ENCODE measurements at regions not wholly inside any gene's neighbourhood (a gene's known extent, or its start where the extent isn't known, plus 50 kb on each side); places are given as distances from the start of the nearest gene placed in this dataset.

DNA sequence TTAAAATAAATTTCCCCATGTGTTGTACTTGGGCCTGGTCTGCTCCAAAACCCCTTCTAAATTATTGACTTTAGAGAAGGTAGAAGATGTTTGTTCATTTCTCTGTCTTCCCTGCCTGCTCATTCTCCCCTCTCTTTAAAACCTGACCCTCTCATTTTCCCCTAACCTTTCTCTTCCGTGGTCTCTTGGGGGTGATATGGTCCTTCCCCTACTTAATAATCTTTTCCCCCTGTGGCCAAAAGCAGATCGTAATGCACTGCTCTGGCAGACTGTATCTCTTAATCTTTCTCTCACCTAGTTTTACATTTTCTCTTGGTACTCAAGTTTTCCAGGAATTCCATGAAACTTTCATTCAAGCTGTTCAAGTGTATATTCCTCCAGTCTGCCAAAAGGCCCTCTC, 301.7 kb downstream of the TTLL7 start:
- TF ChIP-seq, protein P1, sequence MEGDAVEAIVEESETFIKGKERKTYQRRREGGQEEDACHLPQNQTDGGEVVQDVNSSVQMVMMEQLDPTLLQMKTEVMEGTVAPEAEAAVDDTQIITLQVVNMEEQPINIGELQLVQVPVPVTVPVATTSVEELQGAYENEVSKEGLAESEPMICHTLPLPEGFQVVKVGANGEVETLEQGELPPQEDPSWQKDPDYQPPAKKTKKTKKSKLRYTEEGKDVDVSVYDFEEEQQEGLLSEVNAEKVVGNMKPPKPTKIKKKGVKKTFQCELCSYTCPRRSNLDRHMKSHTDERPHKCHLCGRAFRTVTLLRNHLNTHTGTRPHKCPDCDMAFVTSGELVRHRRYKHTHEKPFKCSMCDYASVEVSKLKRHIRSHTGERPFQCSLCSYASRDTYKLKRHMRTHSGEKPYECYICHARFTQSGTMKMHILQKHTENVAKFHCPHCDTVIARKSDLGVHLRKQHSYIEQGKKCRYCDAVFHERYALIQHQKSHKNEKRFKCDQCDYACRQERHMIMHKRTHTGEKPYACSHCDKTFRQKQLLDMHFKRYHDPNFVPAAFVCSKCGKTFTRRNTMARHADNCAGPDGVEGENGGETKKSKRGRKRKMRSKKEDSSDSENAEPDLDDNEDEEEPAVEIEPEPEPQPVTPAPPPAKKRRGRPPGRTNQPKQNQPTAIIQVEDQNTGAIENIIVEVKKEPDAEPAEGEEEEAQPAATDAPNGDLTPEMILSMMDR (IDR thresholded peaks at IDR 0.05; ENCODE audit: low read depth, low read length, poor library complexity, severe bottlenecking) = no peak
- no peak for TF ChIP-seq EZH2phosphoT487 (IDR thresholded peaks at IDR 0.05; ENCODE audit: borderline replicate concordance, low read length)
